ENCODE measurements at regions not wholly inside any gene's neighbourhood (a gene's known extent, or its start where the extent isn't known, plus 50 kb on each side); places are given as distances from the start of the nearest gene placed in this dataset.

DNA sequence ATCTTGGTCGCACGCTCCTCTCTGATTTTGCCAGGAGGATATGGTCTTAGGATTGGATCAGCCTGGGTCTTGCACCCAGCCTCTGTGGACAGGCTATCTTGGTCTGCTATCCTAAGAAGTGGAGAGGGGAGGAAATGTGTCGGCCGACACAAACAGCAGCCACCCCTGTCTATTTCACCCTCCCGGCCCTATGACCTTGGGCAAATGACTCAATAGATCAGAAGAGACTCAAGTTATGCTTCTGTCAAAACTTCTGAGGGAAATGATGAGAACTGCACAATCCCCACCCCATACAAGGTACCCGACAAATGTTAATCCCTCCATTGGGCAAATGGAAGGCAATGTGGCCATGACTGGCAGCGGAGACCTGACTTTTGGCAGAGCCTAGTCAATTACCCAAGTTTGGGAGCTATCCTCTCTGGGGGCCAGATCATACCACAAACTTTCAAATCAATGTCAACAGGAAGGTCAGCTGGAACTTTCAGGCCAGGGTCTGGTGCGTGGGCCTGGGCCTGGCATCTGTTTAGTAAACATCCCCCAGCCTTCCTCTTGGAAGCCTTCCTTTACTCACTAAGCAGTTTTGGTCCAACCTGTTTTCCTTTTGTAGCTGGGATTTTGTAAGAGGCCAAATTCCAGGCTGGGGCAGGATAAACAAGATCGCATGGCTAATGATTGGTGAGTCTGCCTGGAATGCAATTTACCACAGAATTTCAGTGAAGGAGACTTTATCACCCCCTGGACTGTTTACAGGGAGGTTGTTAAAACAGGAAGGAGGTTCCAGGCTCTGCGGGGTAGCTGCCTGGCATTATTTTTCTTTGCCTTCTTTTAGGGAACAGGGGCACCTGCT is 64.2 kb upstream of the CPEB4 start (continued):
- TF ChIP-seq AHDC1 (CRISPR knock-in tag; IDR thresholded peaks at IDR 0.05; ENCODE audit: borderline replicate concordance), result peak; percentile 99
- TF ChIP-seq HDAC2 (CRISPR knock-in tag; IDR thresholded peaks at IDR 0.05), result peak; percentile 94
- no peak for TF ChIP-seq TCF7L2 (IDR thresholded peaks at IDR 0.05; ENCODE audit: low read depth, low read length)
- TF ChIP-seq ZNF724P (CRISPR knock-in tag; IDR thresholded peaks at IDR 0.05; ENCODE audit: borderline replicate concordance), result 0 out of 2 replicates have a peak, but pooled peaks have one; percentile 69
- TF ChIP-seq ZNF639 (CRISPR knock-in tag; conservative IDR thresholded peaks at IDR 0.05), result peak; percentile 24; the same call in 1 of the 2 replicates
- peak; percentile 58 for TF ChIP-seq NFYC (CRISPR knock-in tag; IDR thresholded peaks at IDR 0.05)
- peak; percentile 89; the same call in 1 of the 2 replicates for TF ChIP-seq ZNF446 (CRISPR knock-in tag; IDR thresholded peaks at IDR 0.05)
- TF ChIP-seq ZFP82 (CRISPR knock-in tag; IDR thresholded peaks at IDR 0.05; ENCODE audit: borderline replicate concordance), result peak; percentile 77; the same call in 1 of the 2 replicates
- TF ChIP-seq GATAD2A (CRISPR knock-in tag; IDR thresholded peaks at IDR 0.05), result peak; percentile 96
- TF ChIP-seq, protein P1, sequence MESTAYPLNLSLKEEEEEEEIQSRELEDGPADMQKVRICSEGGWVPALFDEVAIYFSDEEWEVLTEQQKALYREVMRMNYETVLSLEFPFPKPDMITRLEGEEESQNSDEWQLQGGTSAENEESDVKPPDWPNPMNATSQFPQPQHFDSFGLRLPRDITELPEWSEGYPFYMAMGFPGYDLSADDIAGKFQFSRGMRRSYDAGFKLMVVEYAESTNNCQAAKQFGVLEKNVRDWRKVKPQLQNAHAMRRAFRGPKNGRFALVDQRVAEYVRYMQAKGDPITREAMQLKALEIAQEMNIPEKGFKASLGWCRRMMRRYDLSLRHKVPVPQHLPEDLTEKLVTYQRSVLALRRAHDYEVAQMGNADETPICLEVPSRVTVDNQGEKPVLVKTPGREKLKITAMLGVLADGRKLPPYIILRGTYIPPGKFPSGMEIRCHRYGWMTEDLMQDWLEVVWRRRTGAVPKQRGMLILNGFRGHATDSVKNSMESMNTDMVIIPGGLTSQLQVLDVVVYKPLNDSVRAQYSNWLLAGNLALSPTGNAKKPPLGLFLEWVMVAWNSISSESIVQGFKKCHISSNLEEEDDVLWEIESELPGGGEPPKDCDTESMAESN (CRISPR knock-in tag; conservative IDR thresholded peaks at IDR 0.05), result peak; percentile 91
- no peak for TF ChIP-seq ZBTB44 (CRISPR knock-in tag; IDR thresholded peaks at IDR 0.05)
- TF ChIP-seq SPEN (CRISPR knock-in tag; IDR thresholded peaks at IDR 0.05; ENCODE audit: low read depth), result peak; percentile 78
- 0 out of 2 replicates have a peak, but pooled peaks have one; percentile 63 for TF ChIP-seq ZNF564 (CRISPR knock-in tag; IDR thresholded peaks at IDR 0.05)
- TF ChIP-seq SMAD9 (CRISPR knock-in tag; IDR thresholded peaks at IDR 0.05), result no peak
- peak; percentile 42; the same call in 1 of the 2 replicates for TF ChIP-seq ZNF264 (CRISPR knock-in tag; IDR thresholded peaks at IDR 0.05)
- TF ChIP-seq FOXP1 (IDR thresholded peaks at IDR 0.05), result peak; percentile 97
- TF ChIP-seq FOXP1 (CRISPR knock-in tag; IDR thresholded peaks at IDR 0.05), result peak; percentile 100
- TF ChIP-seq CEBPG (CRISPR knock-in tag; IDR thresholded peaks at IDR 0.05), result peak; percentile 88
- TF ChIP-seq SIX4 (CRISPR knock-in tag; IDR thresholded peaks at IDR 0.05), result peak; percentile 63; the same call in 1 of the 2 replicates

Data from HepG2 (cell line).